ENCODE measurements at regions not wholly inside any gene's neighbourhood (a gene's known extent, or its start where the extent isn't known, plus 50 kb on each side); places are given as distances from the start of the nearest gene placed in this dataset.

DNA sequence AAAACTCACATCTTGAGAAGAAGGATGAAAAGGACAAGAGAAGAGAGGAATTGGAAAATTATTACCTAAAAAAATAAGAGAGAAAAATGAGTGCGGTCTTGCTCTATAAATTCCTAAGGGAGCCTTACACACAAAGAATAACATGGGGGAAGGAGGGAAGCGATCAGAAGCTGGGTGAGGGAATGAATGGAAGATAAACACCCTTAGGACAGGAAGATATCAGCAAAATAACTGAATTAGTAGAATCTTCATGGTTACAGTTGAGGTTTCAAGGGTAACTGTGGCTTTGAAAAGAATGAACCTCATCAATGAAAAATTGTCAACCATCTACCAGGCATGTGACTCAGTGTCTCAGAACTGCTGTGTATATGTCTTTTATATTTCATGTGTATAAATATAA is 192.5 kb upstream of the FOXD3 start:
- H3K4me1 Mint-ChIP-seq = no peaks in the 10 kb centered on the region
- no peaks in the 10 kb centered on the region for H3K36me3 Mint-ChIP-seq
- no peaks in the 10 kb centered on the region for H3K27me3 Mint-ChIP-seq
- CTCF ChIA-PET = no interaction called here
- no peaks in the 10 kb centered on the region for H3K9me3 Mint-ChIP-seq
- DNase-seq = no peak
- no peak overlapping the region for H3K27ac Mint-ChIP-seq
- H3K4me3 Mint-ChIP-seq = no peak overlapping the region

DNA sequence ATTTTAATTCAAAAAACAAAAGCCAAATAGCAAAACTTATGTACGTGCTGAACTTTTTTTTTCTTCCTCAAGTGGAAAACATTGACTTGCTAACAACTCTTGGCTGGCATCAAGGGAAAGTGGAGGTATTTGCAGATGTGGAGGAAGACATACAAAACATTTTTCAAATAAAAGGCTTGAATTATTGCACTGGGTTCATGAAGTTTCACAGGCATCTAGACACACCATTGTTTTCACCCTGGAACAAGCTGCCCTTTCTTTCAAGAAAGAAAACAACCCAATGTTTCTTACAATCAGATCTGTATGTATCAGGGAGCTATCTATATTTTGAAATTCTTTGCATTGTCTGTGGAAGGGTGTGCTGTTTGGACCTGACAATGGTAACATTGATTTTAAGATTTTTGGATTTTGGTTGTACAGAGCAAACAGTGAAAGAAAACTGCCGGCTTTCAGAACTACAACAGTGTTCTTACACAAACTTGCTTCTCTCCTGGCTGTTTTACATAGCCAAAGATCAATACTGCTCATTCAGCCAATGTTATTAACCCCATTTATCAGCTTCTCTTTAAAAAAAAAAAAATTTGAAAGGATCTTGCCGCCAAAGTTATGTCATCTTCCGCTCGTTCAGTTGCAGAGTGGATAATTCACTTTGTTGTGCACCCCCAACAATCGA is 187.7 kb upstream of the FOXD3 start:
- no peak for DNase-seq
- CTCF ChIA-PET = no interaction called here
- Mint-ChIP-seq H3K27me3 (no peaks in the 10 kb centered on the region), H3K4me1 (no peaks in the 10 kb centered on the region), H3K4me3 (no peak overlapping the region), H3K36me3 (no peaks in the 10 kb centered on the region), H3K27ac (no peak overlapping the region), H3K9me3 (no peaks in the 10 kb centered on the region)

GRCh38 chr1:63135174-63135512 is 187.2 kb upstream of the FOXD3 start:
- no peak overlapping the region for H3K4me3 Mint-ChIP-seq
- H3K4me1 Mint-ChIP-seq = no peaks in the 10 kb centered on the region
- H3K27me3 Mint-ChIP-seq = no peaks in the 10 kb centered on the region
- H3K9me3 Mint-ChIP-seq = no peaks in the 10 kb centered on the region
- no peak for DNase-seq
- CTCF ChIA-PET = no interaction called here
- no peak overlapping the region for H3K27ac Mint-ChIP-seq
- no peaks in the 10 kb centered on the region for H3K36me3 Mint-ChIP-seq

GRCh38 chr1:63135801-63136200 is 186.6 kb upstream of the FOXD3 start:
- Mint-ChIP-seq H3K27ac (no peak overlapping the region), H3K4me3 (no peak overlapping the region), H3K4me1 (no peaks in the 10 kb centered on the region), H3K9me3 (no peaks in the 10 kb centered on the region), H3K27me3 (no peaks in the 10 kb centered on the region), H3K36me3 (no peaks in the 10 kb centered on the region)
- DNase-seq = no peak
- CTCF ChIA-PET = no interaction called here

GRCh38 chr1:63142001-63142400 is 180.4 kb upstream of the FOXD3 start:
- no peaks in the 10 kb centered on the region for H3K36me3 Mint-ChIP-seq

GRCh38 chr1:63143482-63143881 is 178.9 kb upstream of the FOXD3 start:
- CTCF ChIA-PET = no interaction called here
- Mint-ChIP-seq H3K36me3 (no peaks in the 10 kb centered on the region), H3K9me3 (no peaks in the 10 kb centered on the region), H3K27ac (no peak overlapping the region), H3K27me3 (no peaks in the 10 kb centered on the region), H3K4me3 (no peak overlapping the region), H3K4me1 (no peaks in the 10 kb centered on the region)
- no peak for DNase-seq

More at GRCh38 chr1:63142001-63142400, 180.4 kb upstream of the FOXD3 start:
- Mint-ChIP-seq H3K4me3 (no peak overlapping the region), H3K27ac (no peak overlapping the region), H3K4me1 (no peaks in the 10 kb centered on the region), H3K9me3 (no peaks in the 10 kb centered on the region), H3K27me3 (no peaks in the 10 kb centered on the region)
- no peak for DNase-seq
- CTCF ChIA-PET = no interaction called here

DNA sequence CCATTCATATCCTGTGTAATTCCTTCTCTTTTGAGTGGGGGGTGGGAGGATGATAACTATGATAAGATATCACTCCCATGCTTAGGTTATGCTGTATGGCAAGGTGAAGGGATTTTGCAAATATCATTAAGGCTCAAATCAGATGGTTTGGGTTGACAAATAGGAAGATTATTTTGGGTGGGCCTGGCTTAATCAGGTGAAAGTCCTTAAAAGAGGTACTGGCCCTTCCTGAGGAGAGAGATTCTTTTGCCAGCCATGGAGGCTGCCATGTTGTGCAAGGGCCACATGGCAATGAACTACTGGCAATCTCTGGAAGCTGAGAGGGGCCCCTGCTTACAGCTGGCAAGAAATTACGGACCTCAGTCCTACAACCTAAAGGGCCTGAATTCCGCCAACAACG is 174.6 kb upstream of the FOXD3 start:
- H3K36me3 Mint-ChIP-seq = no peaks in the 10 kb centered on the region
- H3K27me3 Mint-ChIP-seq = no peaks in the 10 kb centered on the region
- CTCF ChIA-PET = interaction anchor here (0.9 kb wide), 1 partner anchor 157 kb away, joined by 3 read pairs; no protein-coding TSS in a partner anchor
- H3K4me1 Mint-ChIP-seq = no peaks in the 10 kb centered on the region
- no peak overlapping the region for H3K4me3 Mint-ChIP-seq
- DNase-seq = no peak
- no peaks in the 10 kb centered on the region for H3K9me3 Mint-ChIP-seq
- H3K27ac Mint-ChIP-seq = no peak overlapping the region

GRCh38 chr1:63148825-63149645 is 173.3 kb upstream of the FOXD3 start:
- CTCF ChIA-PET = interaction anchor here (0.6 to 1.4 kb wide), 6 partner anchors 9 to 307 kb away, joined by 3 to 9 read pairs (median 3); no protein-coding TSS in a partner anchor
- Mint-ChIP-seq H3K9me3 (no peaks in the 10 kb centered on the region), H3K27me3 (no peaks in the 10 kb centered on the region), H3K4me3 (no peak overlapping the region), H3K36me3 (no peaks in the 10 kb centered on the region), H3K27ac (no peak overlapping the region), H3K4me1 (no peaks in the 10 kb centered on the region)
- peak; percentile 21 for DNase-seq

GRCh38 chr1:63152572-63152971 is 169.8 kb upstream of the FOXD3 start:
- H3K4me3 Mint-ChIP-seq = no peak overlapping the region
- CTCF ChIA-PET = no interaction called here

GRCh38 chr1:63155437-63155836 is 166.9 kb upstream of the FOXD3 start:
- Mint-ChIP-seq H3K4me1 (no peaks in the 10 kb centered on the region), H3K27me3 (no peaks in the 10 kb centered on the region), H3K4me3 (no peak overlapping the region), H3K9me3 (no peaks in the 10 kb centered on the region), H3K27ac (no peak overlapping the region), H3K36me3 (no peaks in the 10 kb centered on the region)
- no peak for DNase-seq
- CTCF ChIA-PET = no interaction called here

More at GRCh38 chr1:63152572-63152971, 169.8 kb upstream of the FOXD3 start:
- DNase-seq = no peak
- no peaks in the 10 kb centered on the region for H3K36me3 Mint-ChIP-seq
- H3K27ac Mint-ChIP-seq = no peak overlapping the region
- no peaks in the 10 kb centered on the region for H3K4me1 Mint-ChIP-seq
- H3K27me3 Mint-ChIP-seq = no peaks in the 10 kb centered on the region
- no peaks in the 10 kb centered on the region for H3K9me3 Mint-ChIP-seq

GRCh38 chr1:63157085-63157484 is 165.3 kb upstream of the FOXD3 start:
- CTCF ChIA-PET = no interaction called here
- DNase-seq = no peak
- Mint-ChIP-seq H3K4me1 (no peaks in the 10 kb centered on the region), H3K27me3 (no peaks in the 10 kb centered on the region), H3K27ac (no peak overlapping the region), H3K36me3 (no peaks in the 10 kb centered on the region), H3K9me3 (no peaks in the 10 kb centered on the region), H3K4me3 (no peak overlapping the region)

DNA sequence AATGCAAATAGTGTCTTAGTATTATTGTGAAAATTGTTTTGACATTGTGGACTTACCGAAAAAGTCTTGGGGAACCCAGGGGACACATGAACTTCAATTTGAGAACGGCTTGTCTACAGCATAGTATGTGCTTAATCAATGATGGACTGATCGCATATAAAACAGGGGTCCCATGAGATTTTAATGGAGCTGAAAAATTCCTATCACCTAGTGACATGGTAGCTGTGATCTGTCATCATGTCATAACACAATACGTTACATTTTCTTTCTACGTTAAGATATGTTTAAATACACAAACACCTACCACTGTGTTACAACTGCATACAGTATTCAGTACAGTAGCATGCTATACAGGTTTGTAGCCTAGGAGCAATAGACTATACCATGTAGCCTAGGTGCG is 153.3 kb upstream of the FOXD3 start:
- no peaks in the 10 kb centered on the region for H3K4me1 Mint-ChIP-seq
- no peak overlapping the region for H3K4me3 Mint-ChIP-seq
- no peak overlapping the region for H3K27ac Mint-ChIP-seq
- no peaks in the 10 kb centered on the region for H3K9me3 Mint-ChIP-seq
- no peaks in the 10 kb centered on the region for H3K36me3 Mint-ChIP-seq
- CTCF ChIA-PET = no interaction called here
- DNase-seq = no peak
- H3K27me3 Mint-ChIP-seq = no peaks in the 10 kb centered on the region

DNA sequence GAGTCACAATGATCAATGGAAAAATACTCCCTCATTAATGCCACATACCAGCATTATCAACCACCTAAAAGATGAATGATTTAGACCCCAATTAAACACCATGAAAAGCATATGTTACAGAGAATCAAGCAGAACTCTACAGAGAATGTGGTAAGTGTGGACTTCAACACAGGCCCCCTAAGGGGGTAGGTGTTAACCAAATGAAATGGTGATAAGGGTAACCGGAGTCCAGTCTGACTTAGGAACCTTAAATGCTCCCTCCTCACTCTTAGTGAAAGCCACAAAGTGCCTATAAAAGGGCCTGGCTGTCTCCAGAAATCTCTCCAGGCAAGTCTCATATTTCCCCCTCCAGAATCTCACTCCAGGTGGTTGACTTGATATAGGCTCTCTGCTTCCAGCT is 149.2 kb upstream of the FOXD3 start:
- CTCF ChIA-PET = no interaction called here

DNA sequence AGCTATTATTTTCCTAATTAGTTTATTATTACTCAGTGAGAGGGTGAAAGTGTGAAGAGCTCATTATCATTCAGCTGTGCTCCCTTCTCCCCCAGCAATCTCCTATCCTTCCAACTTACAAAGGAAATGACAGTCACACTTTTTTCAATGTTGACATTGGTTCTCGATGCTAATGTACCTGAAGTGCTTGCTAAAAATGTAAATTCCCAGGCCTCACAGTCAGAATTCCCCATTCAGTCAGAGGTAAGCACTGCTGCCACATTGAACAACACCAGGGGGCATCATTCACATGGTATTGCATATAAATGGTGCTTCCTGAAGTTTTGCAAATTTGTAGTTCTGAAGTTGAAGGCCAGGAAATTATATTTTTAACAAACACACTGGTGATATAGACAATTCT is 132.7 kb upstream of the FOXD3 start:
- CTCF ChIA-PET = interaction anchor here (0.7 kb wide), 1 partner anchor 10 kb away, joined by 3 read pairs; no protein-coding TSS in a partner anchor
- Mint-ChIP-seq H3K4me1 (no peaks in the 10 kb centered on the region), H3K9me3 (no peaks in the 10 kb centered on the region), H3K4me3 (no peak overlapping the region), H3K36me3 (no peaks in the 10 kb centered on the region), H3K27me3 (no peaks in the 10 kb centered on the region), H3K27ac (no peak overlapping the region)
- DNase-seq = no peak

More for the DNA sequence above, 149.2 kb upstream of the FOXD3 start:
- no peak for DNase-seq
- no peaks in the 10 kb centered on the region for H3K9me3 Mint-ChIP-seq
- H3K27me3 Mint-ChIP-seq = peaks cover 3% of the 10 kb centered on the region
- peak overlapping the region; percentile 45 for H3K27ac Mint-ChIP-seq
- no peak overlapping the region for H3K4me3 Mint-ChIP-seq
- H3K36me3 Mint-ChIP-seq = no peaks in the 10 kb centered on the region
- no peaks in the 10 kb centered on the region for H3K4me1 Mint-ChIP-seq

DNA sequence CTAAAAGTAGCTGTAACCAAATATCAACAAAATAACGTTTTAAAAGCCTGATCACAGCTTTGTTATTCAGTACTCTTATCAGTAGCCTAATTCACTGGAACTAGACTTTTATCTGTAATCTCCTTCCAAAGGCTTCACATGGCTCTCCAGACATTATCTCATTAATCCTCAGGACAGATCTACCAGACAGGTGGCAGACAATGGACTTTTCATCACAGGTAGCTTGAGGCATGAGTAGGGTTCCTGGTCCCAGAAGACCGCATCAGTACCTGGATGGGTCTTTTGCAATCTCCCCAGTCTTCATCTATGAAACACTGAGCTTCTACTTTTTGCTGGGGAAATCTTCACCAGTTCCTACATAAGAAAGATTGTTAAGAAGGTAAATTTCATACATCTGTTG is 132.2 kb upstream of the FOXD3 start:
- Mint-ChIP-seq H3K27me3 (no peaks in the 10 kb centered on the region), H3K27ac (no peak overlapping the region), H3K4me1 (no peaks in the 10 kb centered on the region), H3K36me3 (no peaks in the 10 kb centered on the region), H3K4me3 (no peak overlapping the region), H3K9me3 (no peaks in the 10 kb centered on the region)
- CTCF ChIA-PET = no interaction called here
- no peak for DNase-seq

Data from activated naive CD4-positive, alpha-beta T cell treated with anti-CD3 and anti-CD28 coated beads, Interleukin-2, amount 10 ng/mL, durations not matched to agents 7 days and 5 days (primary cell).